B cell (primary cell): ENCODE measurements at regions not wholly inside any gene's neighbourhood (a gene's known extent, or its start where the extent isn't known, plus 50 kb on each side); places are given as distances from the start of the nearest gene placed in this dataset.

Experiments
- ATAC-seq: fragments of 200-7000 bp; cut with Tn5 transposase; one replicate; pipeline ENCODE4 v1.10.0; 2021; ENCODE audit warnings: low read depth, mild to moderate bottlenecking, moderate number of reproducible peaks, moderate library complexity
- CTCF ChIA-PET: fragments of 350-600 bp; sonication (Branson Sonifier 250); formaldehyde crosslinking; loops from one replicate; lab custom pipeline; 2021; ENCODE audit warnings: antibody characterized with exemption, inconsistent platforms; lab: Charles Lee
- POLR2A ChIA-PET: fragments of 350-600 bp; sonication (Branson Sonifier 250); formaldehyde crosslinking; loops from one replicate; lab custom pipeline; 2021; ENCODE audit warnings: antibody characterized with exemption; lab: Charles Lee
- DNase-seq: peaks from one replicate; pipeline ENCODE4 v3.0.0; 2013
- H2AFZ ChIP-seq: 2 replicates; pipeline ENCODE4 v1.6.1; 2012; ENCODE audit warnings: mild to moderate bottlenecking, low read depth, low read length; ENCODE audit not compliant: insufficient read depth, poor library complexity, severe bottlenecking
- H3K27ac ChIP-seq, 2 donors: 1 replicate in 1 of 2; 2 replicates in 1 of 2; pipeline ENCODE4 v1.5.1; 2012 to 2013; ENCODE audit warnings: low read length in 2 of 2, mild to moderate bottlenecking in 2 of 2, moderate library complexity in 1 of 2
- H3K27me3 ChIP-seq, 4 experiments: fragments of 200-600 bp in 1 of 4; sonication (generic) in 1 of 4; replicated peaks in 1 of 4; 1 replicate in 2 of 4; 2 replicates in 2 of 4; pipeline versions ENCODE4 v1.6.1 to v1.7.0; 2013 to 2016; ENCODE audit warnings: low read length in 3 of 4, mild to moderate bottlenecking in 2 of 4, mixed read lengths in 1 of 4, moderate library complexity in 1 of 4; ENCODE audit not compliant: insufficient read depth in 4 of 4, control insufficient read depth in 3 of 4; ENCODE audit errors: control extremely low read depth in 1 of 4
- H3K36me3 ChIP-seq, 2 experiments: replicated peaks in 1 of 2; 1 replicate in 1 of 2; 2 replicates in 1 of 2; pipeline versions ENCODE4 v1.6.1 to v1.7.1; 2013; ENCODE audit warnings: low read length in 1 of 2; ENCODE audit not compliant: insufficient read depth in 2 of 2, control insufficient read depth in 1 of 2; ENCODE audit errors: control extremely low read depth in 1 of 2, extremely low read depth in 1 of 2
- H3K4me1 ChIP-seq, 2 donors: fragments of 200-600 bp in 1 of 2; sonication (generic) in 1 of 2; 1 replicate in 1 of 2; 2 replicates in 1 of 2; pipeline versions ENCODE4 v1.5.1 to v1.6.1; 2013 to 2017; ENCODE audit warnings: low read length in 2 of 2; ENCODE audit not compliant: control insufficient read depth in 2 of 2, insufficient read depth in 2 of 2
- H3K4me2 ChIP-seq: replicated peaks from 2 replicates; pipeline ENCODE3; 2012; ENCODE audit warnings: mild to moderate bottlenecking, low read depth, low read length; ENCODE audit not compliant: poor library complexity, severe bottlenecking
- H3K4me3 ChIP-seq, 5 experiments: fragments of 200-600 bp in 1 of 5; sonication (generic) in 1 of 5; 1 replicate in 3 of 5; 2 replicates in 2 of 5; pipeline versions ENCODE4 v1.5.1 to v1.7.0; 2011 to 2016; ENCODE audit warnings: low read length in 4 of 5, mild to moderate bottlenecking in 4 of 5, low read depth in 2 of 5, control low read depth in 1 of 5, moderate library complexity in 1 of 5; ENCODE audit not compliant: insufficient read depth in 1 of 5; ENCODE audit errors: control extremely low read depth in 1 of 5, extremely low read depth in 1 of 5
- H3K79me2 ChIP-seq: fragments of 200-600 bp; sonication (generic); one replicate; pipeline ENCODE4 v1.6.0; 2016; ENCODE audit warnings: low read length; ENCODE audit not compliant: control insufficient read depth, insufficient read depth
- H3K9ac ChIP-seq: fragments of 200-600 bp; sonication (generic); 2 replicates; pipeline ENCODE4 v1.6.1; 2017; ENCODE audit warnings: mild to moderate bottlenecking, low read length, moderate library complexity
- H3K9me3 ChIP-seq, 3 donors: one replicate each; pipeline versions ENCODE4 v1.6.1 to v1.7.1; 2013; ENCODE audit warnings: low read length in 2 of 3; ENCODE audit not compliant: control insufficient read depth in 2 of 3, insufficient read depth in 1 of 3; ENCODE audit errors: control extremely low read depth in 1 of 3
- H4K20me1 ChIP-seq: 2 replicates; pipeline ENCODE4 v1.6.0; 2012; ENCODE audit warnings: mild to moderate bottlenecking, low read length; ENCODE audit not compliant: insufficient read depth, control insufficient read depth, poor library complexity, severe bottlenecking
- H3K27ac Mint-ChIP-seq: one replicate; pipeline ENCODE4 v1.8.0; 2021; ENCODE audit warnings: mixed read lengths
- H3K27me3 Mint-ChIP-seq: one replicate; pipeline ENCODE4 v1.8.0; 2021; ENCODE audit warnings: mixed read lengths
- H3K4me1 Mint-ChIP-seq: one replicate; pipeline ENCODE4 v1.8.0; 2021; ENCODE audit warnings: mixed read lengths
- H3K4me3 Mint-ChIP-seq: one replicate; pipeline ENCODE4 v1.8.0; 2021; ENCODE audit warnings: mixed read lengths
- H3K9me3 Mint-ChIP-seq: one replicate; pipeline ENCODE4 v1.8.0; 2022; ENCODE audit warnings: mixed read lengths; ENCODE audit not compliant: insufficient read depth
- CTCF ChIP-seq: fragments of 200-600 bp; IDR thresholded peaks from one replicate; pipeline ENCODE4 v1.8.0; 2022; ENCODE audit warnings: antibody characterized with exemption, mild to moderate bottlenecking
- EZH2 ChIP-seq: IDR thresholded peaks from 2 replicates; pipeline ENCODE4 v1.6.1; 2012; ENCODE audit warnings: borderline replicate concordance, low read depth, mild to moderate bottlenecking, moderate library complexity, low read length; ENCODE audit not compliant: insufficient read depth, poor library complexity, severe bottlenecking
- WGBS: methylation state at CpG from one replicate; pipeline ENCODE4 v1.1.5; 2013; ENCODE audit warnings: missing lambda C conversion rate; ENCODE audit not compliant: insufficient coverage; 5-methylcytosine and 5-hydroxymethylcytosine counted together
- intact Hi-C: fragments of 100-400 bp; cut with micrococcal nuclease; formaldehyde crosslinking; loops from one replicate; pipeline ENCODE4 v1.10.0; 2022

- Mint-ChIP-seq H3K4me3 (no peak overlapping the region), H3K27ac (no peak overlapping the region), H3K27me3 (peaks cover 30% of the 10 kb centered on the region), H3K9me3 (no peaks in the 10 kb centered on the region), H3K4me1 (peaks cover 2% of the 10 kb centered on the region)
- Histone ChIP-seq H2AFZ (no peak overlapping the region), H3K4me3 (no peak overlapping the region), H3K4me1 (no peaks in the 10 kb centered on the region), H3K27me3 (peaks cover 0 to 9% (median 0%) of the 10 kb centered on the region in 4 experiments), H3K27ac (no peak overlapping the region), H3K9ac (no peak overlapping the region), H3K79me2 (no peaks in the 10 kb centered on the region), H4K20me1 (no peaks in the 10 kb centered on the region), H3K36me3 (no peaks in the 10 kb centered on the region), H3K4me2 (no peak overlapping the region), H3K9me3 (peaks cover 0 to 7% (median 0%) of the 10 kb centered on the region in 3 donors)
- CTCF ChIA-PET, result no interaction called here
- intact Hi-C loops, result no loop called here
- POLR2A ChIA-PET, result no interaction called here
- no peak for ATAC-seq
- no peak for TF ChIP-seq EZH2
- no peak for TF ChIP-seq CTCF
- WGBS, result 68% methylated on average over 5 of the region's 7 CpGs
- DNase-seq, result no peak
These were observed 102.7 kb downstream of the UTP18 start for GRCh38 chr17:51362811-51363585.

- Histone ChIP-seq H3K9me3 (peaks cover 0 to 13% (median 0%) of the 10 kb centered on the region in 3 donors), H3K27me3 (peaks cover 0 to 15% (median 0%) of the 10 kb centered on the region in 4 experiments), H2AFZ (no peak overlapping the region), H3K4me1 (no peaks in the 10 kb centered on the region), H3K27ac (no peak overlapping the region), H3K4me2 (no peak overlapping the region), H3K9ac (no peak overlapping the region), H3K79me2 (no peaks in the 10 kb centered on the region), H3K36me3 (no peaks in the 10 kb centered on the region), H4K20me1 (no peaks in the 10 kb centered on the region), H3K4me3 (no peak overlapping the region)
- TF ChIP-seq CTCF, result no peak
- no peak for TF ChIP-seq EZH2
- H3K27ac Mint-ChIP-seq, result no peak overlapping the region
- no peak overlapping the region for H3K4me3 Mint-ChIP-seq
- DNase-seq, result no peak
- no peak for ATAC-seq
- WGBS, result 40% methylated on average over 7 of the region's 8 CpGs
- peaks cover 30% of the 10 kb centered on the region for H3K27me3 Mint-ChIP-seq
- H3K9me3 Mint-ChIP-seq, result no peaks in the 10 kb centered on the region
- POLR2A ChIA-PET, result no interaction called here
- CTCF ChIA-PET, result no interaction called here
- peaks cover 2% of the 10 kb centered on the region for H3K4me1 Mint-ChIP-seq
- intact Hi-C loops, result no loop called here
These were observed 104.7 kb downstream of the UTP18 start for GRCh38 chr17:51365090-51365489.
